ENCODE measurements at regions not wholly inside any gene's neighbourhood (a gene's known extent, or its start where the extent isn't known, plus 50 kb on each side); places are given as distances from the start of the nearest gene placed in this dataset.
"Not testable (repeated sequence)": the region's sequence is repeated elsewhere in the genome, so short reads cannot be mapped to it uniquely, and the experiment has no call there.

- DNase-seq (ENCODE audit: low read depth), result no peak
Measured at GRCh38 chr6:166806217-166806838, 150.0 kb downstream of the RNASET2 start.

- DNase-seq (ENCODE audit: low read depth), result no peak
Measured at GRCh38 chr6:166803471-166803870, 152.9 kb downstream of the RNASET2 start.

DNA sequence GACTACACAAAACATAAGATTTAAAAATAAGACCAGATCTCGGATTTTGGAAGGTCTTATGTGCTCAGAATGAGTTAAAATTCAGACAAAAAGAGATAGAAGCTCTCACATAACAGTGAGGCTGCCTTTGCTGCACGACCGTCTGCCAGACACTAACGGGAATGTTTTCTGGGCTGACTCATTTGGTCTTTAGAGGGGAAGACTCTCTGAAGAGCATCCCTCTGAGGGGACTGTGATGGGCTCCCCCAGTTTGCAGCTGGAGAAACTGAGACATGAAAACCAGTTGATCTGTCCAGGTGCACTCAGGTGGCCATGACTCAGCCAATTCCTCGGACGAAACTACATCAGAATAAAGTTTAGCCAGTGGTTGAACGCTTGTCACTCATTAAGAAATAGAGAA is 153.9 kb downstream of the RNASET2 start:
- DNase-seq (ENCODE audit: low read depth), result no peak

DNA sequence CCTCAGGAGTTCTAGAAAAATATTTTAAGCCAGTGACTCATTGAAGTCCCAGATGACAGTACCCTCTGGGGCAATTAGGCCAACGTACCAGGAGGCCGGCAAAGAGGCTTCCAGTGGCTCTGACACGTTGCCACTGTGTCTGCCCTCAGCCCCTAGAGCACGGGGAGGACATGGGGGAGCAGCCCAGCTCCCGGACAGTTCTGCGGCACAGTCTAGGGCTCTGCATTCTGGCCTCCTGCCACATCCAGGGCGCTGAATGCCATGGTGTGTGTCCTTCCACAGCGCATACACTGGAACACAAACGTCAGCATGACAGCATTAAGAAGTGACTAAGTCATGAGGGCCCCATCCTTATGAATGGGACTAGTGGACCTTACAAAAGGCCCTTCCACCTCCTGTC is 156.2 kb downstream of the RNASET2 start:
- DNase-seq (ENCODE audit: low read depth), result no peak

DNA sequence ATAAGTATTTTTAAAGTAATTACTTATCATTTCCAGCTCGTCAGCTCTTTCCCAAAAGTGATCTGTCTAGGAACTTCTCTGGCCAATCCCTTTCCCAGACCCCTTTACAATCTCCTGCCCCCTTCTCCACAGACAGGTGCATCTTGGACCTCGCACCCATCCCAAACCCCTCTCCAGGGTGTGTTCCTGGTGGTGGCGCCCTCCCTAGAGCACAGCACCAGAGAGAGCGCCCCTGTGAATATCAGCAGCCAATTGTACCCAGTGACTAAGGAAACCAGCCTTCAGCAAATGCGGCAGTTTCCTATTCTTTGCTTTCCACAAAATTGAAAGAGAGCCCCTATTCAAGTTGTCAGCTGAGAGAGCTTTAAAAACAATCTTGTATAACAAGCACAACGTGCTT is 157.7 kb downstream of the RNASET2 start:
- no peak for DNase-seq (ENCODE audit: low read depth)

- no peak for DNase-seq (ENCODE audit: low read depth)
Measured at GRCh38 chr6:166796610-166797009, 159.7 kb downstream of the RNASET2 start.

GRCh38 chr6:166795879-166796278 is 160.5 kb downstream of the RNASET2 start:
- DNase-seq (ENCODE audit: low read depth), result no peak

- not testable (repeated sequence) for DNase-seq (ENCODE audit: low read depth)
Measured at GRCh38 chr6:166790808-166791207, 163.8 kb upstream of the RPS6KA2 start.

- not testable (repeated sequence) for DNase-seq (ENCODE audit: low read depth)
Measured at GRCh38 chr6:166788846-166789529, 161.9 kb upstream of the RPS6KA2 start.

DNA sequence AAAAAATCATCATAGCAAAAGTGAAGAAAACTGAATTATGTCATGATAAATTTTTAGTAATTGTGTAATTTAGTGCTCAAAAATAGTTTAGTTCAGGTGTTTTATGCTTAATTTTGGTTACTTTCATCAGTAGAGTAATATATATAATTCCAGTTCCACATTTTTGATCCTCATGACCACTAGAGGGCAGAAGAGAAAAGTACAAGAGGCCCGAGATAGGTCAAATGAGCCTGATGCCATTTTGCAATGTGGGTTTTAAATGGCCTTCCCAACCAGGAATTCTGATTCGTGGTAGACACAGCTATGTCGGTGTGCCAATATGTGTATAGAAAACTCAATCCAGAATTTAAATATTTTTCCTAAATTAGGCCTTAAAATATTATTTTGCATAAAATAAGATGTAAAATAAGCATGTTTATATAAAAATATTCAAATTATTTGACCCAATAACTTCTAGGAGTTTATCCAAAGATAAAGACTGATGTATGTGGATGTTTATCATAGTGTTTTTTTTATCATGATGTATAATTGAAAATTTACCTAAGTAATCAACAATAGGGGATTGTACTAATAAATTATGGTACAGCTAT is 159.7 kb upstream of the RPS6KA2 start:
- peak; percentile 65 for DNase-seq (ENCODE audit: low read depth)

DNA sequence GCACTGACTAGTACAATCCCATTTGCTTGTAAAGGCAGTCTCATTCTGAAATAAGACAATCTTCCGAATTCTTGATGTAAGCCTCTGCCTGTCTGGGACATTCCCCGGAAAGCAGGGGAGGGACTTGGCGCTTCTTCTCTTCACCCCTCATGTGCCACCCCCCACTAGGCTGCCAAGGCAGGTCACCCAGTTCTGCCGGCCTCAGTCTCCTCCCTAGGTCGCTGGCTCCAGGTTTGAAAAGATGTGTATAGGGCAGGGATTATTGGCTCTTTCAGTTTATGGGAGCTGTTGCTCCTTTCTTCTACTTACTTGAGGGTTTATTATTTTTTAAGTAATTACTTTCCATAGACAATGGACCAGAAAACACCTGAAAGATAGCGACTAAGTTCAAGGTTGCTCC is 158.1 kb upstream of the RPS6KA2 start:
- DNase-seq (ENCODE audit: low read depth), result no peak

GRCh38 chr6:166784691-166785090 is 157.6 kb upstream of the RPS6KA2 start:
- DNase-seq (ENCODE audit: low read depth), result no peak

DNA sequence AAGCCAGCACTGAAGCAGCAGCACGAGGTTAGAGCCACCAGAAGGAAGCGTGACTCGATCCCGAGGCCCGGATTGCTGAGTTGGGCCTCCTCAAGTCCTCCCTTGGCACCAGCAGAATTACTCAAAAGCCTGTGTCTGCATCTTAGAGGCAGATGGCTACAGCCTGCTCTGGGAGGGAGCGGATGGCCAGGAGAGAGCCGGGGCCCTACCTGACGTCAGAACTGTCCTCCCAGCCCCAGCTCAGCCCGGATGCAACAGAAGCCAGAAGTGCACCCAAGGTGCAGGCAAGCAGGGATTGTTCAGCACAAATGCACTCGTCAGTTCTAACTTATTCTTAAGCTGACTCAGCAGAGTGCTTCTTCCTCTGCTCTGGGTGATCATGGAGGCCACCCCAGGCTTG is 155.5 kb upstream of the RPS6KA2 start:
- DNase-seq (ENCODE audit: low read depth), result no peak

- DNase-seq (ENCODE audit: low read depth), result no peak
Measured at GRCh38 chr6:166781331-166781730, 154.3 kb upstream of the RPS6KA2 start.

DNA sequence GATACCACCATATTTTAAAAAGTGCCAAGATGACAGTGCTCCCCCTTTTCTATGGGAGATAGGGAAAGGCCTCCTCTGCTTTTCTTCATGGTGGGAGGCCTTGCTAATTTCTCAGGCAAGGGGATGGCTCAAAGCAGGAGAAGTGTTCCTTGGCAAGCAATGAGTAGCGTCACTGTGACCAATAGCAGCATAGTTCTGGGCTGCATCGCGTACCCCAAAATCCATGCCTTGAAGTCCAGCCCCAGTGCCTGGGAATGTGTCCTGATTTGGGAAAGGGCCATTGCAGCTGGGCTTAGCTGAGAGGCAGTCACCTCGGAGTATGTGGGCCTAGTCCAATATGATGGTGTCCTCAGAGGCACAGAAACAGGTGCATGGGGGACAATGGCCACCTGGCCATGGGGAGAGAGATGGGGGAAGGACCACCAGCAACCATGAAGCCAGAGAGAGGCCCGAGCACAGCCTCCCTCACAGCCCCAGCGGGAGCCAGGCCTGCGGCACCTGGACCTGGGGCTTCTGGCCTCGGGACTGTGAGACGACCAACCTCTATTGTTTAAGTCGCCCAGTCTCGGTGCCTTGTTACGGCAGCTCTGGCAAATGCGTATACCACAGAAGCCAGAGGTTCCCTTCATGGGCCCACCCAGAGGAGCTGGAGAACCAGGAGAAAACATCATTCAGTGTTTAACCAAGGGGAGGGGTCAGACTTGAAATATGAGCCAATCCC is 153.1 kb upstream of the RPS6KA2 start:
- DNase-seq (ENCODE audit: low read depth), result no peak

- no peak for DNase-seq (ENCODE audit: low read depth)
Measured at GRCh38 chr6:166779381-166779780, 152.3 kb upstream of the RPS6KA2 start.

DNA sequence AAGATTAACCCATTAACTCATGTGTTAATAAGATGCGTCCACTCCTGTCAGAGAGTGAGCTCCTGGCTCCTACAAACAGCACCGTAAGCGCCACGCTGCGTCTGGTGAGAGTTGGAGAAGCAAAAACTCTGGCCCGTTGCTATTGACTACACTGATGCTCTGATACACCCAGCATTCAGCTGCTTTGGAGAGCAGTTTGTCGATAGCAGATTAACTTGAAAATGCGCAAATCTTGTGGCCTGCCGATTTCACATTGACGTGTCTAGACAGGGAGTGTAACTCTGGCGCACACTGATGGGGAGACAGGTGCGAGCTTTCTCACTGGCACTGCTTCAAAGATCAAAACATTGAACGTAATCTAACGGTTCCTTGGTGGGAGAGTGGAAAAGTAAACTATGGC is 151.7 kb upstream of the RPS6KA2 start:
- DNase-seq (ENCODE audit: low read depth), result no peak

DNA sequence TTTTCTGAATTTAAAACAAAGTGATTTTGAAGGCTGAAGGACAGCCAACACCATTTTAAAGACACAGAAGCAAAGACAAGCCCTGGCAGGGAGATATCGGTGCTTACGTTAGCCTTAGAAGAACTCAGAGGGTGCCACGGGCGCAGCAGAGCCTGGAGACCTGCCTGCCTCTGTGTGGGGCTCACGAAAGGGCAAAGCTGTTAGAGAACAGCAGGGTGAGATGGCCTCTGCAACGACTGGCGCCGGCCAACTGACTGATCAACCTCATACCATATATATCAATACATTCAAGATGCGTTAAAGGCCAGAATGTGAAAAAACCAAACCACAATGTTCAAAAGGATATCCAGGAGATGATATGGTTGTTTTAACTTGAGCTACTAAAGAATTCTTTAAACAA is 151.0 kb upstream of the RPS6KA2 start:
- DNase-seq (ENCODE audit: low read depth), result no peak

DNA sequence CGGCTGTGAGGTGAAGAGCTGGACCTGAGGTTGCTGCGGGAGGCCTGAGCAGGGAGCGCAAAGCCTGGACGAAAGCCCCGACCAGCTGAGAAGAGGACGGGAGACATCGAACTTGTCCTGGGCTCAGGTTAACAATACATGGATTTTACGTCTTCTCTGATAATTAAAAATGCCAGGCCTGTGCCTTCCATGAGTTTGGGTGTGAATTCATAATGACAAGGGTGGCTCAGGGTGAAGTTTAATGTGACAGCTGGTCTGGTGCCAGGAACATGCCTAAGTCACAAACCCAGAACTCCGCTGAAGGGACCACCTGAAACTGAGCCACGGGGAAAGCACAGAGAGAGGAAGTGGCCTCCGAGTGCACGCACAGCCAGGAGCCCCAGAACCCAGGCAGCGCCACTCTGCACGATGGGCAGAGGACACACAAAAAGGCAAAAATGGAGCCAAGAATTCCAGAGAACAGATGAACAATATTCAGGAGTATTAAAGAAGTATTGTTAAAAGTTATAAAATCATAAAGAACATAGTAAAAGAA is 150.1 kb upstream of the RPS6KA2 start:
- no peak for DNase-seq (ENCODE audit: low read depth)

- no peak for DNase-seq (ENCODE audit: low read depth)
Measured at GRCh38 chr6:166776571-166776970, 149.5 kb upstream of the RPS6KA2 start.

DNA sequence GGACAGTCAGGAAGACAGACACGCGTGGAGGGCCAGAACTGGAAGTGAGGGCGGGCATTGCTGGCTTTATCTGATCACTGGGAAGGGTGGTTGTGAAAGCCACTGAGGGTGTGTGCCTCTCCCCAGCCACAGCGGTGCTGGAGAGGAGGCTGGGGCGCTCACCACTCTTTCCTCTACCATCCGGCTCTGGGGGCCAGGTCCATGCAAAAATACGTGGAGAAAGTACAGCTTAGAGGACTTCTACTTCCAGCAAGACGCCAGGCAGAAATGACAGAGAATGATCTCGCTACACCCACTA is 148.8 kb upstream of the RPS6KA2 start:
- no peak for DNase-seq (ENCODE audit: low read depth)

DNA sequence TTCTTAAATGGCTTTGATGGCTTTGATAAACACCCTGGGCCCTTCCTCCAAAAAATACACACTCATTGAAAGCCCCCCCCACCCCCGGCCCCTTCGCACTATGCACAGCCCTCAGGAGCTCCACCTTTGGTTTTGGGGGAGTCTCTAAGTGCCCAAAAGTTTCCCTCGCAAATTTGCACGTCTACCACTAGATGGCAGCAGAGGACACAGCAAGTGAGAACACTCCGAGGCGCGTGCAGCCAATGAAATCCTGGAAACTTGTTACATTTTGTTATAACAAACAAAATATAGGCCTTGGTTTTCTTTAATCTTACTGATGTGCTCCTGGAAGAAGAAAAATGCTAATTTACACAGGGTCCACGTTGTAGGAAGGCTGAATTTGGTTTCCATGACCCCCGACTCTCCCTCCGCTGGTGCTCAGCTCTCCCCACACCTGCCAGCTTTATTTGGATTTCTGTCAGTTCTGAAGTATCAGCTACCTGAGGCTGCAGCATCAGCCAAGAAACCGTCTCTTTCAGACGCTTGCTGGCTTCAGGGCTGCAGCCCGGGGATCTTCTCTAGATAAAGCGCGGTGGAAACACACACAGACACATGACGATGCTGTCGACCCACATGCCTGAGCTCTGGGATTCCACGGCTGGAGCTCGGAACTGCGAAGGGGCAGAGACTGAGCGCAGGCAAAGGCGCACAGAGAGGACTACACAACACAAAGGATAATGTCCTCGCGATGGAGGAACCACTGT is 148.3 kb upstream of the RPS6KA2 start:
- DNase-seq (ENCODE audit: low read depth), result peak; percentile 73

Measured in iris pigment epithelial cell (primary cell).